ENCODE measurements at regions not wholly inside any gene's neighbourhood (a gene's known extent, or its start where the extent isn't known, plus 50 kb on each side); places are given as distances from the start of the nearest gene placed in this dataset.

- H3K36me3 ChIP-seq (replicated peaks in 1 of 2; ENCODE audit: insufficient read depth in 1 of 2, low read depth in 2 of 2) = no peaks in the 10 kb centered on the region
- no peaks in the 10 kb centered on the region for H3K9me3 ChIP-seq
- H3K4me3 ChIP-seq = no peak overlapping the region
- H3K27me3 ChIP-seq = no peaks in the 10 kb centered on the region
- no peak for TF ChIP-seq CTCF (IDR thresholded peaks at IDR 0.05)
- TF ChIP-seq POLR2A (IDR thresholded peaks at IDR 0.05) = no peak
- no peak overlapping the region for H3K27ac ChIP-seq
- H3K4me1 ChIP-seq = no peaks in the 10 kb centered on the region
- DNase-seq (no peak), ATAC-seq (no peak)
- intact Hi-C loops (cut with DNase I) = no loop called here
Measured at GRCh38 chr2:220353897-220354296, 726.5 kb downstream of the SLC4A3 start.

- ATAC-seq (no peak), DNase-seq (no peak)
- Histone ChIP-seq H3K36me3 (replicated peaks in 1 of 2; ENCODE audit: insufficient read depth in 1 of 2, low read depth in 2 of 2) (no peaks in the 10 kb centered on the region), H3K4me3 (no peak overlapping the region), H3K4me1 (no peaks in the 10 kb centered on the region), H3K27ac (no peak overlapping the region), H3K9me3 (no peaks in the 10 kb centered on the region), H3K27me3 (no peaks in the 10 kb centered on the region)
- TF ChIP-seq CTCF (IDR thresholded peaks at IDR 0.05) = no peak
- TF ChIP-seq POLR2A (IDR thresholded peaks at IDR 0.05) = no peak
- WGBS, 2 donors = 14 to 37% methylated on average over 1 of the region's 1 CpG
- intact Hi-C loops (cut with DNase I) = no loop called here
Measured at GRCh38 chr2:220356076-220356475, 728.6 kb downstream of the SLC4A3 start.

GRCh38 chr2:220365023-220365422 is 737.6 kb downstream of the SLC4A3 start:
- no peaks in the 10 kb centered on the region for H3K27me3 ChIP-seq
- no peak for DNase-seq
- TF ChIP-seq POLR2A (IDR thresholded peaks at IDR 0.05) (no peak), CTCF (IDR thresholded peaks at IDR 0.05) (no peak)
- 70 to 79% methylated on average over 2 of the region's 2 CpGs for WGBS, 2 donors
- H3K36me3 ChIP-seq (replicated peaks in 1 of 2; ENCODE audit: insufficient read depth in 1 of 2, low read depth in 2 of 2) = no peaks in the 10 kb centered on the region
- no peaks in the 10 kb centered on the region for H3K9me3 ChIP-seq
- intact Hi-C loops (cut with DNase I) = no loop called here
- H3K4me1 ChIP-seq = no peaks in the 10 kb centered on the region
- H3K27ac ChIP-seq = no peak overlapping the region
- H3K4me3 ChIP-seq = no peak overlapping the region
- no peak for ATAC-seq

GRCh38 chr2:220366765-220367164 is 739.3 kb downstream of the SLC4A3 start:
- no peak for DNase-seq

More at GRCh38 chr2:220366765-220367164, 739.3 kb downstream of the SLC4A3 start:
- 89 to 90% methylated on average over 1 of the region's 1 CpG for WGBS, 2 donors
- TF ChIP-seq POLR2A (IDR thresholded peaks at IDR 0.05) = no peak
- no peak for TF ChIP-seq CTCF (IDR thresholded peaks at IDR 0.05)
- ATAC-seq = no peak
- H3K27ac ChIP-seq = no peak overlapping the region
- H3K4me1 ChIP-seq = no peaks in the 10 kb centered on the region
- H3K4me3 ChIP-seq = no peak overlapping the region
- H3K27me3 ChIP-seq = no peaks in the 10 kb centered on the region
- intact Hi-C loops (cut with DNase I) = no loop called here
- no peaks in the 10 kb centered on the region for H3K36me3 ChIP-seq (replicated peaks in 1 of 2; ENCODE audit: insufficient read depth in 1 of 2, low read depth in 2 of 2)
- no peaks in the 10 kb centered on the region for H3K9me3 ChIP-seq

Data from body of pancreas (tissue), 4 donors.